Upper lobe of left lung (tissue), 6 donors: ENCODE measurements at regions not wholly inside any gene's neighbourhood (a gene's known extent, or its start where the extent isn't known, plus 50 kb on each side); places are given as distances from the start of the nearest gene placed in this dataset.

ENCODE experiments used
- ATAC-seq, 2 donors: fragments of 200-7000 bp; cut with Tn5 transposase; one replicate each; pipeline ENCODE4 v1.9.1; 2022; ENCODE audit warnings: mild to moderate bottlenecking in 2 of 2, moderate library complexity in 2 of 2; ENCODE audit not compliant: low FRiP score in 2 of 2
- DNase-seq, 2 donors: peaks; one replicate each; pipeline ENCODE4 v3.0.0-alpha.2; 2019 to 2020
- H3K27ac ChIP-seq, 4 donors: fragments of 200-600 bp; sonication (generic); one replicate each; pipeline ENCODE4 v1.5.1; 2016 to 2019
- H3K27me3 ChIP-seq, 4 donors: fragments of 200-600 bp; sonication (generic); one replicate each; pipeline ENCODE4 v1.5.1; 2017 to 2019
- H3K36me3 ChIP-seq, 4 donors: fragments of 200-600 bp; sonication (generic); one replicate each; pipeline ENCODE4 v1.5.1; 2016 to 2019
- H3K4me1 ChIP-seq, 4 donors: fragments of 200-600 bp; sonication (generic); one replicate each; pipeline ENCODE4 v1.5.1; 2018 to 2019
- H3K4me3 ChIP-seq, 4 donors: fragments of 200-600 bp; sonication (generic); one replicate each; pipeline ENCODE4 v1.5.1; 2017 to 2019; ENCODE audit warnings: mild to moderate bottlenecking in 2 of 4, moderate library complexity in 1 of 4
- H3K9me3 ChIP-seq, 4 donors: fragments of 200-600 bp; sonication (generic); one replicate each; pipeline ENCODE4 v1.5.1; 2018 to 2019
- CTCF ChIP-seq, 6 experiments: fragments of 450-650 bp in 4 of 6; fragments of 200-600 bp in 2 of 6; sonication (generic) in 2 of 6; IDR thresholded peaks; one replicate each; pipeline ENCODE4 v1.5.1; 2016 to 2019; ENCODE audit warnings: antibody characterized with exemption in 6 of 6
- EP300 ChIP-seq, 4 donors: sonication (generic); formaldehyde crosslinking; IDR thresholded peaks; one replicate each; pipeline ENCODE4 v1.5.1; 2017; ENCODE audit warnings: antibody characterized with exemption in 4 of 4, control low read depth in 2 of 4
- POLR2A ChIP-seq, 4 donors: fragments of 450-650 bp; IDR thresholded peaks; one replicate each; pipeline ENCODE4 v1.5.1; 2016 to 2017; ENCODE audit warnings: antibody characterized with exemption in 4 of 4, mild to moderate bottlenecking in 2 of 4
- POLR2AphosphoS5 ChIP-seq, 2 donors: sonication (generic); formaldehyde crosslinking; IDR thresholded peaks; one replicate each; pipeline ENCODE4 v1.5.1; 2017; ENCODE audit warnings: antibody characterized with exemption in 2 of 2
- WGBS, 2 donors: methylation state at CpG; one replicate each; pipeline ENCODE4 v1.1.5; 2017 to 2018; 5-methylcytosine and 5-hydroxymethylcytosine counted together
- donor health status: DM: no; HTN: no; CAD: no; lungs with moderate emphysema.
- donor health status: DM: no; HTN: yes; CAD: no; lungs with severe emphysema.

GRCh38 chr6:120857422-120857821, 476.9 kb downstream of the TBC1D32 start:
- Histone ChIP-seq H3K4me1 (no peaks in the 10 kb centered on the region), H3K36me3 (no peaks in the 10 kb centered on the region), H3K27ac (no peak overlapping the region), H3K27me3 (no peaks in the 10 kb centered on the region), H3K9me3 (no peaks in the 10 kb centered on the region), H3K4me3 (no peak overlapping the region)
- no peak for TF ChIP-seq POLR2A (IDR thresholded peaks at IDR 0.05)
- no peak for TF ChIP-seq CTCF (IDR thresholded peaks at IDR 0.05)
- no peak for TF ChIP-seq EP300 (IDR thresholded peaks at IDR 0.05)
- no peak for TF ChIP-seq POLR2AphosphoS5 (IDR thresholded peaks at IDR 0.05)
- ATAC-seq, result no peak
- WGBS, 2 donors, result 88 to 90% methylated on average over 1 to 3 of the region's 3 CpGs
- DNase-seq, result no peak

DNA sequence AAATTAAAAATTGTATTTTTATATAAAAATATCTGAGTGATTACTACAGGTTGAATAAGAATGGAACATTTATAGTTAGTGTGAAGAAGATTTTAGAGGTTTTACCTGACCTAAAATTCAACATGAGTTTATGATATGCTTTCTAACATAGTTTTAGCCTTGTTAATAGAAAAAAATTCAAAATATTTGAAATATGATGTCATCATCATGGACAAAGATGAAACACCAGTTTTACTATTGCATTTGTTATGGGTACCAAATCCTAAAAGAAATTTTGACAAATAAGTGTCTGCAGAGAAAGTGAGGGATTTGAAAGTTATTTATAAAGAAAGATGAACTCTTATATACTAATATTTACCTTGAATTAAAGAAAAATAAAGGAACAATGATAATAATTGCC, 479.7 kb downstream of the TBC1D32 start:
- ATAC-seq (no peak), DNase-seq (no peak)
- H3K9me3 ChIP-seq, result no peaks in the 10 kb centered on the region
- H3K27ac ChIP-seq, result no peak overlapping the region
- H3K4me1 ChIP-seq, result no peaks in the 10 kb centered on the region
- no peaks in the 10 kb centered on the region for H3K27me3 ChIP-seq
- TF ChIP-seq POLR2A (IDR thresholded peaks at IDR 0.05) (no peak), EP300 (IDR thresholded peaks at IDR 0.05) (no peak), POLR2AphosphoS5 (IDR thresholded peaks at IDR 0.05) (no peak), CTCF (IDR thresholded peaks at IDR 0.05) (no peak)
- H3K36me3 ChIP-seq, result no peaks in the 10 kb centered on the region
- H3K4me3 ChIP-seq, result no peak overlapping the region

- Histone ChIP-seq H3K4me1 (no peaks in the 10 kb centered on the region), H3K36me3 (no peaks in the 10 kb centered on the region), H3K9me3 (no peaks in the 10 kb centered on the region), H3K27me3 (no peaks in the 10 kb centered on the region), H3K27ac (no peak overlapping the region), H3K4me3 (no peak overlapping the region)
- DNase-seq (no peak), ATAC-seq (no peak)
- no peak for TF ChIP-seq EP300 (IDR thresholded peaks at IDR 0.05)
- no peak for TF ChIP-seq CTCF (IDR thresholded peaks at IDR 0.05)
- TF ChIP-seq POLR2A (IDR thresholded peaks at IDR 0.05), result no peak
- no peak for TF ChIP-seq POLR2AphosphoS5 (IDR thresholded peaks at IDR 0.05)
- 9 to 54% methylated on average over 2 of the region's 2 CpGs for WGBS, 2 donors
These were observed 480.8 kb downstream of the TBC1D32 start for GRCh38 chr6:120853489-120853888.

DNA sequence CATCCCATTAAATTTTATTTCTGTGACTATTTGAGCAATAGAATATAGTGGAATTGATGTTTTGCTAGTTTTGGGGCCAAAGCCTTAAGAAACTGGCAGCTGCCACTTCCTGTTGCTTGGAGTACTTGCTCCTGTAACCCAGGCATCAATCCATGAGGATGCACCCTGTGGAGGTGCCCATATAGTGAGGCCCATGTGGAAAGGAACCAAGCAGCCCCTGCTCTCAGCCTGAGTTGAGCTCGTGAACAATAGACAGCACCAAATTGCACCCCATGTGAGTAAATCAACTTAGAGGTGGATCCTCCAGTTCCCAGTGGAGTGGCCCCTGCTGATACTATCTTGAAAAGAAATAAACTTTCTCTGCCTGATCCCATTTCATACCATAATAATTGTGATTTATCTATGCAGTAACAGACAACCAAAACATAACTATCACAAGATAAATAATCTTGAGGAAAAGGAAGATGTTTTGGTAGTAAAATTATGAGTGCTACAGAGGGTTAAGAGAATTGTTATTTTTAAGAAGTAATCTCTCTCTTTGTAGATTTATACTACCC, 481.9 kb downstream of the TBC1D32 start:
- 0 to 25% methylated on average over 1 of the region's 1 CpG for WGBS, 2 donors
- no peak for TF ChIP-seq POLR2AphosphoS5 (IDR thresholded peaks at IDR 0.05)
- TF ChIP-seq POLR2A (IDR thresholded peaks at IDR 0.05), result no peak
- TF ChIP-seq EP300 (IDR thresholded peaks at IDR 0.05), result no peak
- H3K4me1 ChIP-seq, result no peaks in the 10 kb centered on the region

GRCh38 chr6:120826253-120826652, 508.0 kb downstream of the TBC1D32 start:
- Histone ChIP-seq H3K9me3 (no peaks in the 10 kb centered on the region), H3K4me1 (no peaks in the 10 kb centered on the region), H3K27me3 (no peaks in the 10 kb centered on the region), H3K36me3 (no peaks in the 10 kb centered on the region), H3K4me3 (no peak overlapping the region), H3K27ac (no peak overlapping the region)
- ATAC-seq (no peak), DNase-seq (peak in 1 of 2 donors; percentile 22)
- TF ChIP-seq CTCF (IDR thresholded peaks at IDR 0.05), result peak in 3 of 6 experiments; percentile 21 to 31 (median 29)
- no peak for TF ChIP-seq EP300 (IDR thresholded peaks at IDR 0.05)
- 37 to 43% methylated on average over 2 of the region's 2 CpGs for WGBS, 2 donors

More for the DNA sequence above, 481.9 kb downstream of the TBC1D32 start:
- H3K9me3 ChIP-seq, result no peaks in the 10 kb centered on the region
- no peak overlapping the region for H3K27ac ChIP-seq
- H3K27me3 ChIP-seq, result no peaks in the 10 kb centered on the region
- no peaks in the 10 kb centered on the region for H3K36me3 ChIP-seq
- no peak for DNase-seq
- ATAC-seq, result peak in 1 of 2 donors; percentile 14
- H3K4me3 ChIP-seq, result no peak overlapping the region
